Fibroblast of pulmonary artery (primary cell): ENCODE measurements at regions not wholly inside any gene's neighbourhood (a gene's known extent, or its start where the extent isn't known, plus 50 kb on each side); places are given as distances from the start of the nearest gene placed in this dataset.
A peak's percentile ranks its signal among the peaks of the same experiment; 100 is the strongest.

Experiments used
- DNase-seq: peaks from one replicate; pipeline ENCODE4 v3.0.0-alpha.2; 2010; ENCODE audit warnings: low read depth
- H3K4me3 ChIP-seq: replicated peaks from 2 replicates; pipeline ENCODE4 v1.5.1; 2011; ENCODE audit warnings: low read depth, mild to moderate bottlenecking, control low read depth, low read length, moderate library complexity
- TF ChIP-seq, protein P1 (sequence below): IDR thresholded peaks from 2 replicates; pipeline ENCODE4 v1.5.1; 2011; ENCODE audit warnings: mild to moderate bottlenecking, control low read depth, low read length, inconsistent platforms; ENCODE audit errors: missing control alignments

DNA sequence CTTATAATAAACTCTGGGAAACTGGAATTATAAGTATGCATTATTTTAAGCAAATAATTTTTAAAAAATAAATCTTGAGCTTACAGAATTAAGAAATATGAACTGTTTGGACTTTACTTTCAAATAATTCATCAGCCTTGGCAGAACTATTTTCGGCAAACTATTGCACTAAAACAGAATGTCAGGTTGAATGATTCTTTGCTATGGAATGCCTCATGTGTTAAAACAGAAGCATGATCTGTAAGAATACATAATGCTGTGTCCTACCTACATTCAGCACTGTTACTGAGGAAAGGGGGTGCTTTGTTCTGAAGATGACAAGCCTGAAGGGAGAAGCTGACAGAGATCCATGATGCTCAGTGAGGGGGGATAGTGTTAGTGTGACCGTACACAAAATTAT, 55.6 kb upstream of the EXOC1L start:
- TF ChIP-seq, protein P1, sequence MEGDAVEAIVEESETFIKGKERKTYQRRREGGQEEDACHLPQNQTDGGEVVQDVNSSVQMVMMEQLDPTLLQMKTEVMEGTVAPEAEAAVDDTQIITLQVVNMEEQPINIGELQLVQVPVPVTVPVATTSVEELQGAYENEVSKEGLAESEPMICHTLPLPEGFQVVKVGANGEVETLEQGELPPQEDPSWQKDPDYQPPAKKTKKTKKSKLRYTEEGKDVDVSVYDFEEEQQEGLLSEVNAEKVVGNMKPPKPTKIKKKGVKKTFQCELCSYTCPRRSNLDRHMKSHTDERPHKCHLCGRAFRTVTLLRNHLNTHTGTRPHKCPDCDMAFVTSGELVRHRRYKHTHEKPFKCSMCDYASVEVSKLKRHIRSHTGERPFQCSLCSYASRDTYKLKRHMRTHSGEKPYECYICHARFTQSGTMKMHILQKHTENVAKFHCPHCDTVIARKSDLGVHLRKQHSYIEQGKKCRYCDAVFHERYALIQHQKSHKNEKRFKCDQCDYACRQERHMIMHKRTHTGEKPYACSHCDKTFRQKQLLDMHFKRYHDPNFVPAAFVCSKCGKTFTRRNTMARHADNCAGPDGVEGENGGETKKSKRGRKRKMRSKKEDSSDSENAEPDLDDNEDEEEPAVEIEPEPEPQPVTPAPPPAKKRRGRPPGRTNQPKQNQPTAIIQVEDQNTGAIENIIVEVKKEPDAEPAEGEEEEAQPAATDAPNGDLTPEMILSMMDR = no peak
- DNase-seq = no peak
- H3K4me3 ChIP-seq = no peak overlapping the region

DNA sequence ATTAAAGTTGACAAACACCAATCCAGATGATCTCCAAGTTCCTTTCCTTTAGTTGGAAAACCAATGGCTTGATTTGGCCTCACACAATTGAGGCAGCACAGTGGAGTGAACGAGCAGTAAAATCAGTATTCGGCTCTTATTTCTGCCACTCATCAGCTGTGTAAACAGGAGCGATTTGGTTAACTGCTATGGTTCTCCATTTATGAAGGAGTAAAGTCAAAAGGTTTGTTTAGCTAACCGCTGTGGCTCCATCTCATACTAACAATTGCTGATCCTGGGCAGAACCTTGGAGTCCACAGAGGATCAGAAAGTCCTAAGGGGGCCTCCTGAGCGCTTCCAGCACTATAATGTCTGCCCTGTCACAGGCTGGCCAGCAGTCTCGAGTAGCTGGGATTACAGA, 54.5 kb upstream of the EXOC1L start:
- TF ChIP-seq, protein P1 = no peak
- H3K4me3 ChIP-seq = no peak overlapping the region
- no peak for DNase-seq

DNA sequence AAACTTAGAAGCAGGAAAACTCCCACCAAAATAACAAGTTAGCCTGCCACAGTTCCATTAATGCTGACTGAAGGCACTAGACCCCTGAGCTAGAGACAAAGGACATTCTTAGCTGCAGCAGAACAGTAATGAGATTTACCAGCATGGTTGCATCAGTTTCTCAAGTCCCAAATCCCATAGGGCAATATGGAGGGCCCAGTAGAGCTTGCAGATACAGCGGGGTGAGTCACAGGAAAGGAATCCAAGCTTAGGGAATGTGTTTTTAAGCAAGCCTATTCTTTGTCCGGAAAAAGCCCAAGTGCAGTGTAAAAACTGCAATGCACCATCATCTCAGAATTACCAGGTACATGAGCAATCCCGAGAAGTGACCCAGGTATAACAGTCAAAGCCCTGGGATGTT, 51.3 kb upstream of the EXOC1L start:
- no peak overlapping the region for H3K4me3 ChIP-seq
- peak; percentile 95 for DNase-seq
- TF ChIP-seq, protein P1 = no peak
